22Rv1 (cell line): ENCODE measurements at regions not wholly inside any gene's neighbourhood (a gene's known extent, or its start where the extent isn't known, plus 50 kb on each side); places are given as distances from the start of the nearest gene placed in this dataset.

Experiments used
- CTCF ChIP-seq: fragments of 450-650 bp; IDR thresholded peaks from 2 replicates; pipeline ENCODE4 v1.5.1; 2017; ENCODE audit warnings: mild to moderate bottlenecking
- ZFX ChIP-seq: fragments of 450-650 bp; IDR thresholded peaks from 2 replicates; pipeline ENCODE4 v1.6.1; 2017; ENCODE audit warnings: antibody characterized with exemption, borderline replicate concordance

- TF ChIP-seq CTCF (no peak), ZFX (no peak)
Measured at GRCh38 chr13:20326276-20326675, 94.2 kb upstream of the GJB6 start.
